ENCODE measurements at regions not wholly inside any gene's neighbourhood (a gene's known extent, or its start where the extent isn't known, plus 50 kb on each side); places are given as distances from the start of the nearest gene placed in this dataset.

DNA sequence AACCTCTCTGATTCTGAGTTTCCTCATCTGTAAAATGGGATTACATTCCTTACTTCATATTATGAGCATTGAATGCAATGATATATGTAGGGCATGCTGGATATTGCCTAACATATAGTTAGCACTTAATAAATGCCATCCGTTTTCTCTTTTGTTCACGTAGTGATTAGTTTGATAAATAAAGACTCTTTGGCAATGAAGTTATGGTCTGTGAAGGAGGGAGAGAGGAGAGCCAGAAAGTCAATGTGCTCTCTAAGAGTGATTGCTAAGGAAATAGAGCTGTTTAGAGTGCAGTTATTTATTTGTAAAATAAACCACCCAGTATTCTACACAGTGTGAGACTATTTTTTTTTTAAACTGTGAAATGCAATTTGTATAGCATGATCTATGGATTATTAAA lies 207.9 kb upstream of the E2F8 start:
- no peak overlapping the region for H3K27ac Mint-ChIP-seq (ENCODE audit: unreplicated experiment)
- Histone ChIP-seq H3K4me3 (ENCODE audit: insufficient read depth, low read depth, low read length) (no peak overlapping the region), H3K9ac (ENCODE audit: low read length) (no peak overlapping the region), H3K4me1 (ENCODE audit: insufficient read depth, low read length) (peaks cover 7% of the 10 kb centered on the region), H2AFZ (ENCODE audit: low read depth, low read length) (no peak overlapping the region), H3K4me2 (ENCODE audit: low read length) (no peak overlapping the region), H3K79me2 (ENCODE audit: insufficient read depth, low read length) (no peaks in the 10 kb centered on the region), H3K36me3 (ENCODE audit: insufficient read depth, low read length) (no peaks in the 10 kb centered on the region), H4K20me1 (ENCODE audit: insufficient read depth, low read length) (no peaks in the 10 kb centered on the region), H3K9me3 (ENCODE audit: insufficient read depth, low read depth, low read length) (no peaks in the 10 kb centered on the region), H3K27ac (ENCODE audit: low read depth, low read length) (no peak overlapping the region), H3K27me3 (ENCODE audit: insufficient read depth, low read length) (peaks cover 27% of the 10 kb centered on the region)
- no peaks in the 10 kb centered on the region for H3K36me3 Mint-ChIP-seq (ENCODE audit: low read depth, unreplicated experiment)
- TF ChIP-seq, protein P1, sequence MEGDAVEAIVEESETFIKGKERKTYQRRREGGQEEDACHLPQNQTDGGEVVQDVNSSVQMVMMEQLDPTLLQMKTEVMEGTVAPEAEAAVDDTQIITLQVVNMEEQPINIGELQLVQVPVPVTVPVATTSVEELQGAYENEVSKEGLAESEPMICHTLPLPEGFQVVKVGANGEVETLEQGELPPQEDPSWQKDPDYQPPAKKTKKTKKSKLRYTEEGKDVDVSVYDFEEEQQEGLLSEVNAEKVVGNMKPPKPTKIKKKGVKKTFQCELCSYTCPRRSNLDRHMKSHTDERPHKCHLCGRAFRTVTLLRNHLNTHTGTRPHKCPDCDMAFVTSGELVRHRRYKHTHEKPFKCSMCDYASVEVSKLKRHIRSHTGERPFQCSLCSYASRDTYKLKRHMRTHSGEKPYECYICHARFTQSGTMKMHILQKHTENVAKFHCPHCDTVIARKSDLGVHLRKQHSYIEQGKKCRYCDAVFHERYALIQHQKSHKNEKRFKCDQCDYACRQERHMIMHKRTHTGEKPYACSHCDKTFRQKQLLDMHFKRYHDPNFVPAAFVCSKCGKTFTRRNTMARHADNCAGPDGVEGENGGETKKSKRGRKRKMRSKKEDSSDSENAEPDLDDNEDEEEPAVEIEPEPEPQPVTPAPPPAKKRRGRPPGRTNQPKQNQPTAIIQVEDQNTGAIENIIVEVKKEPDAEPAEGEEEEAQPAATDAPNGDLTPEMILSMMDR (IDR thresholded peaks at IDR 0.05; ENCODE audit: insufficient read depth, low read depth, low read length), result no peak
- no peak for TF ChIP-seq EZH2 (IDR thresholded peaks at IDR 0.05; ENCODE audit: insufficient read depth, low read length)
- no peaks in the 10 kb centered on the region for H3K4me1 Mint-ChIP-seq (ENCODE audit: low read depth, unreplicated experiment)
- no peaks in the 10 kb centered on the region for H3K9me3 Mint-ChIP-seq (ENCODE audit: unreplicated experiment)
- H3K27me3 Mint-ChIP-seq (ENCODE audit: low read depth, unreplicated experiment), result peaks cover 57% of the 10 kb centered on the region
- H3K4me3 Mint-ChIP-seq (ENCODE audit: unreplicated experiment), result no peak overlapping the region
- FAIRE-seq (no peak), DNase-seq (ENCODE audit: low read depth) (no peak)

DNA sequence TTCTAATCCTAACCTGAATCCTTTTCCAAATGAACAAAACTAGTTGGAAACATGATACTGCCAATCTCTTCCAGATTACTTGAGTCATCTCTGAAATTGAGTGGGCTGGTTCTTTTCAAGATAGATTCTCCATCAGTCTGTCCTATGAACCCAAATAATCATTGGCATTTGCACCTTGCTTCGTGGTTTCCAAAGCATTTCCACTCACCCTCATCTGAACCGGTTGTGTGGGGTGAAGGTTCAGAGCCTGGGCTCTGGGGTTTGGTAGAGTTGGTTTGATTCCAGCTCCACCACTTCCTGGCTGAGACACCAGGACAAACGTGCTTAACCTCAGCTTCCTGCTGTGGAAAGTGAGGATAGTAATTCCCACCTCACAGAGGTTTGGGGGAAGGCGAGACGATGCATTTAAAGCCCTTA lies 206.4 kb upstream of the E2F8 start:
- DNase-seq (ENCODE audit: low read depth) (peak; percentile 59), FAIRE-seq (no peak)
- Mint-ChIP-seq H3K4me1 (ENCODE audit: low read depth, unreplicated experiment) (peaks cover 3% of the 10 kb centered on the region), H3K36me3 (ENCODE audit: low read depth, unreplicated experiment) (no peaks in the 10 kb centered on the region), H3K27me3 (ENCODE audit: low read depth, unreplicated experiment) (peaks cover 46% of the 10 kb centered on the region), H3K9me3 (ENCODE audit: unreplicated experiment) (peaks cover 3% of the 10 kb centered on the region), H3K27ac (ENCODE audit: unreplicated experiment) (no peak overlapping the region), H3K4me3 (ENCODE audit: unreplicated experiment) (no peak overlapping the region)
- Histone ChIP-seq H3K4me1 (ENCODE audit: insufficient read depth, low read length) (peaks cover 14% of the 10 kb centered on the region), H3K79me2 (ENCODE audit: insufficient read depth, low read length) (no peaks in the 10 kb centered on the region), H3K36me3 (ENCODE audit: insufficient read depth, low read length) (no peaks in the 10 kb centered on the region), H3K9me3 (ENCODE audit: insufficient read depth, low read depth, low read length) (no peaks in the 10 kb centered on the region), H3K4me2 (ENCODE audit: low read length) (peak overlapping the region; percentile 40), H2AFZ (ENCODE audit: low read depth, low read length) (no peak overlapping the region), H3K9ac (ENCODE audit: low read length) (no peak overlapping the region), H3K4me3 (ENCODE audit: insufficient read depth, low read depth, low read length) (no peak overlapping the region), H4K20me1 (ENCODE audit: insufficient read depth, low read length) (no peaks in the 10 kb centered on the region), H3K27me3 (ENCODE audit: insufficient read depth, low read length) (peaks cover 27% of the 10 kb centered on the region), H3K27ac (ENCODE audit: low read depth, low read length) (no peak overlapping the region)
- TF ChIP-seq, protein P1 (IDR thresholded peaks at IDR 0.05; ENCODE audit: insufficient read depth, low read depth, low read length), result no peak
- no peak for TF ChIP-seq EZH2 (IDR thresholded peaks at IDR 0.05; ENCODE audit: insufficient read depth, low read length)

- Mint-ChIP-seq H3K27me3 (ENCODE audit: low read depth, unreplicated experiment) (peaks cover 32% of the 10 kb centered on the region), H3K9me3 (ENCODE audit: unreplicated experiment) (peaks cover 3% of the 10 kb centered on the region), H3K36me3 (ENCODE audit: low read depth, unreplicated experiment) (no peaks in the 10 kb centered on the region), H3K4me1 (ENCODE audit: low read depth, unreplicated experiment) (peaks cover 16% of the 10 kb centered on the region), H3K27ac (ENCODE audit: unreplicated experiment) (no peak overlapping the region), H3K4me3 (ENCODE audit: unreplicated experiment) (no peak overlapping the region)
- Histone ChIP-seq H4K20me1 (ENCODE audit: insufficient read depth, low read length) (no peaks in the 10 kb centered on the region), H3K9ac (ENCODE audit: low read length) (no peak overlapping the region), H3K4me1 (ENCODE audit: insufficient read depth, low read length) (peaks cover 21% of the 10 kb centered on the region), H3K4me3 (ENCODE audit: insufficient read depth, low read depth, low read length) (no peak overlapping the region), H3K9me3 (ENCODE audit: insufficient read depth, low read depth, low read length) (no peaks in the 10 kb centered on the region), H3K4me2 (ENCODE audit: low read length) (no peak overlapping the region), H3K27ac (ENCODE audit: low read depth, low read length) (no peak overlapping the region), H3K27me3 (ENCODE audit: insufficient read depth, low read length) (peaks cover 19% of the 10 kb centered on the region), H2AFZ (ENCODE audit: low read depth, low read length) (no peak overlapping the region), H3K36me3 (ENCODE audit: insufficient read depth, low read length) (no peaks in the 10 kb centered on the region), H3K79me2 (ENCODE audit: insufficient read depth, low read length) (no peaks in the 10 kb centered on the region)
- FAIRE-seq (no peak), DNase-seq (ENCODE audit: low read depth) (no peak)
- TF ChIP-seq EZH2 (IDR thresholded peaks at IDR 0.05; ENCODE audit: insufficient read depth, low read length), result no peak
- TF ChIP-seq, protein P1 (IDR thresholded peaks at IDR 0.05; ENCODE audit: insufficient read depth, low read depth, low read length), result no peak
Measured at GRCh38 chr11:19445771-19446170, 205.0 kb upstream of the E2F8 start.
